Brain pericyte (primary cell): ENCODE measurements at regions not wholly inside any gene's neighbourhood (a gene's known extent, or its start where the extent isn't known, plus 50 kb on each side); places are given as distances from the start of the nearest gene placed in this dataset.

ENCODE experiments used
- DNase-seq: peaks from one replicate; pipeline ENCODE4 v3.0.0-alpha.2; 2012; ENCODE audit warnings: low read depth, low spot score

DNA sequence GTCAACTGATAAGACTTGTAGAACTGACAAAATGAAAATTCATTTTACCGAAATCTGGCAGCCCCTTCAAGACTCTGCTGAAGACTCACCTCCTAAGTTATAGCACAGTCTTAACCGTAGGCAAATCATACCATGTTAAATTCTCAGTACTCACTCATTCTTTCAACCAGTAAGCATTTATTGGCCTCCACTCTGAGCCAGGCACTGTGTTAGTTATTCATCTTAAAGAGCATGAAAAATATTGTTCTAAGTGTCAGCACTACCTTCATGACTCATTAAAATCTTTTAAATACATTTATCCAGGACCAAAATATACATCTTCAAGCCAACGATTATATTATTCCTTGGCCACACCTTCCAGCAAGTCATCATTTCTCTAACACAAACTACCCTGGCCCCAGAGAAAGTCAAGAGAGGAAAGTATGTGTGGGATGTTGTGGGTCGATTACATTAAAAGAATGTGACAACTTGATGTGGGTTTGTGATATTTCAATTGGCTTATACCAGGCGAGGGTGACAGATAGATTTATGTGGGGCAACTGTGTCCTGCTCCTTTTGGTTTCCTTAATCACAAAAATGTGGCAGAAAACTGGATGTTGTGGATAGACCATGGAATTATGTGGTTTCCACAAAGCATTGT, 55.0 kb downstream of the TMEM30B start:
- no peak for DNase-seq

DNA sequence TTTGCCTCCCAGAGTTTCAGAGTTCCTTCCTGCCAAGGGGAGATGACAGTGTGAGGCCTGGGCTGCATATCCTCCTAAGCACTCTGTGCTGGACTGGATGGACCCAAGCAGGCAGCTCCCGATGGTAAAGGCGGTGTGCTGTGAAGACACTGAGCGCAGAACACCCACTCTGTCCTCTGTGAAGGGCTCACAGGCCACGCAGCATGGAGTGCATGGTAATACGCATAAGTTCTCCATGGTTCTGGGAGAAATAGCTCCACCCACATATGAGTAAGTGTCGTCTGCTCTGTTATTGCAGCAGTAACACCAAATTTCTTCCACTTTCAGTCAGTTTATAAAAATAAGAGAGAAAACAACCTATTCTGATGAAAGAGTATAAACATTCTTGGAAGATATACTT, 55.8 kb downstream of the TMEM30B start:
- no peak for DNase-seq

DNA sequence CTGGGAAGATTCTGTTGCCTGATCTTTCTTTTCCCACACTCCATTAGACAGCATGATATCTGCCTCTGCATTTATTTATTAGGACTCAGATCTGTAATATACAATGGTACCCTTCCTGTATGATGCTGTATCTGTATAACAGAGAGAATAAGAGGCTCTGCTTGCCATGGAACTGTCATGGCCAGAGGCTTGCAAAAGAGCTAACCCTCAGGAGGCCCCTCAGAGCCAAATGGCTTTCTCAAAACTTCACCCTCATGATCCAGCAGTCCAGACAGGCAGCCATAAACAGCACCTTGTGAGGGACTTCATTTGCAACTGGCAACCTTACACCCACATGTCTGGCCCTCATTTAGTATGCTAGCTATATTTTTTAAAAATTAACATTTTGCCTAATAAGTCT, 57.6 kb downstream of the TMEM30B start:
- DNase-seq, result no peak

DNA sequence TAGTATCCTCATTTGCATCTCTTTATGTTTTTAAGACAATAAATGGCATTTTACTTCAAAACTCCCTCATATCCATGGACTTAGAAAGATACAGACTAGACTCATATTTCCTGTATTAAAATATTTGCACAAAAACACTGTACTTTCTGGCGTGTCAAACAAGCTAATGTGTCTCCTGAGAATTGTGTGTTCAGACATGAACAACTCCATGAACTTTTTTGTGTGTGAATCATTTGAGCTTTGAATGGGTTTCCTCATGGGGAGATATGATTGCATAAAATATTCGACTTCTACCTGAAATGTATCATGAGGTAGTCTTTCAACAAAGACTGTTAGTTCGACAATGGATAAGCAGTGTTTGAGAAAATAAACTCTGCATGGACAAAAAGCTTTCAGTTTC, 58.8 kb downstream of the TMEM30B start:
- no peak for DNase-seq

- DNase-seq, result no peak
Observed at GRCh38 chr14:61221906-61222305, 59.2 kb downstream of the TMEM30B start.

DNA sequence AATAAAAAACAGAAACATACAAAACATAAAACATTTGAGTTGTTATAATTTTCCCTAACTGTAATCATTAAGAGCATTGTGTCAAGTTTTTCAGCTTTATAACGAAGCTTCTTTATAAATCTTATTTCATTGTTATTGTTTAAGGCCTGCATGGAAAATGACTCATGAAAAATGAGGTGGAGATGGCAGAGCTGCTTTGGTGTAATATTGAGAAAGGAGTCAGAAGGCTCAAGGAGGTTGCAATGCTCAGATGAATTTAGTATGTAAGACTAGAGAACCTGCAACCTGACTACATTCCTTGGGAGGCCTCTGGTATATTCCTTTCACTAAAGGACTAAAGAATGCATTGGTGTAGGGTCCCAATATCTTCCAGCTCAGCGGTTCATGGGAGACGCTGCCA, 61.5 kb downstream of the TMEM30B start:
- no peak for DNase-seq

DNA sequence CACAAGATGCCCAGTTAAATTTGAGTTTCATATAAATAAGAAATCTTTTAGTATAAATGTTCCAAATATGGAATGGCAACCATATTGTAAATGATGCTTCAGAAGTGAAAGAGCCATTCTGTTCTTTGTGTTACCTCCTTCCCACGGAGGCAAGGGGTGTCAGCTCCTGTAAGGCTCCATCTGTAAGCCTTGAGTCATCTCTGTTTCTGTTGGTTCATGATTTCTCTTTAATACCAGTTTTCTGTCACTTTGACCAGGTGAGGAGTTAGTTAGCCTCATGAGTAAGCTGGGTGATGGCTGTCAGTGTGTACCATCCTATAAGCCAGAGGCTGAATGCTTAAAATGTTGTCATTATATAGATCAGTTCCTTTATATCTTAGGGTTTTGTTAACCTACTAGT, 61.9 kb downstream of the TMEM30B start:
- DNase-seq, result no peak

DNA sequence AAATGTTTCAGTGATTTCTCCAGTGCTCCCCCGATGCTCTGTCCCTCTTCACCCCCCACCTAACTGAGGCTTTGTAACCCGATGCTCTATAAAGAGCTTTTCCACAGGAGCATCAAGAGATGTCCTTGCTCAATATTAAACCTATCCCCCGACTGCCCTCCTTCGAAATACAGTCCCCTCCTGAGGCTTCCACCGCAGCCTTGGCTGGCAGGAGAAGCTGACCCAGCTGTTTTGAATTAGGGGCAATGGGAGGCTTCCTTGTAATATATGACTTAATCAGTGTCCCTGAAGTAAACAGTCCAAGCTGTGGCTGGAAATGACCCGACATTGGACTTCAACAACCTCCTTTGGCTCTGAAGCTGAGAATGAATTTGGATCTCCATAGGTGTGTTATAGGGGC, 62.4 kb downstream of the TMEM30B start:
- no peak for DNase-seq

DNA sequence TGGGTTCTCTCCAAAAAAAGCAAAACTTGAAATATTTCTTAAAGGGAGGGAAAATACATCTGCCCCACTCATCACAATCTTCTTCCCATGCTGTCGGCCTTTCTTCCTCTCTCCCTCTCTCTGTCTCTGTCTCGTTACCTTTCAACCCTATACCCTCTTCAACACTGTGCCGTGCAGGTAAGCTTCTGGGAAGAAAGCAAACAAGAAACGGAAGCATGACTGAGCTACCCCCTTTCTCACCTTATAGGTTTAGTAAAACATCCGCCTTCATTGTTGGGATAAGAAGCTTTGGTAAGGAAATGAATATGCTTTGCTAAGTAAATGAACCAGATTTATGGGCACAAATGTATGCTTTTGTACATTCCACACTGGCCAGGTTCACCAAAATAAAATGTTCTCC, 63.0 kb downstream of the TMEM30B start:
- DNase-seq, result no peak

GRCh38 chr14:61217516-61217915, 63.6 kb downstream of the TMEM30B start:
- no peak for DNase-seq

- no peak for DNase-seq
Observed at GRCh38 chr14:61215222-61216020, 65.7 kb downstream of the TMEM30B start.

DNA sequence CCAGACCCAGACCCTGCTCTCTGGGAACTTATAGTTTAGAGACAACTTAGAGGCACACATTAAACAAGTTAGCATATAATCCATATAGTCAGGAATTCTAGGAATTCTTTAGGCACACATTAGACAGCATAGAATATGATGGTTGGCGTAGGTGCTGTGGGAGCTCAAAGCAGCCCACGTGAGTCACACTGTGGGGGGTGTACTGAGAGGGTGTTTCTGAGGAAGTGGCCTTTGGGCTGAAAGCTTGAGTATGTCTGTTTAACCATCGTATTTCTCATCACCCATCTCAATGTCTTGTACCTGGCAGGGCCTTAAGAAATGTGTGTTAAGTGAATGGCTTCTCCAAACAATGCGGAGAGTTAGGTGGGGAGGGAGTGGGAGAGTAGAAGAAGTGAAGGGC, 67.2 kb downstream of the TMEM30B start:
- DNase-seq, result no peak

- no peak for DNase-seq
Observed at GRCh38 chr14:61213191-61213621, 67.9 kb downstream of the TMEM30B start.

DNA sequence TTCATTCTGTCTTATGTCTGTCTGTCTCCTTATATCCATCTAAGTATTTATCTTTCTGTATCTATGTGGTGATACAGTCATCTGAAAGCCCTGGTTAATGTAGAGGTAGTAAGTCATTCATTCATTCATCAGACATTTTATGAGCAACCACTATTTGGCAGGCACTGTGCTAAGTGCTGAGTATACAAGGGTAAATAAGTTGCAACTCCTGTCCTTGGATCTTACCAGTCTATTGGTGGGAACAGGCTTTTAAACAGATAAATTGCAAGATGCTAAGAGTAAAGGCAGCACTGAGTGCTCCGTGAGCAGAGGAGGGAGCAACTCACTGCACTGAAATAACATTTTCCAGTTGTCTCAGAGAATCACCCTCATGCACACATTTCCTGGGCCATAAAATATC, 68.6 kb downstream of the TMEM30B start:
- DNase-seq, result no peak

- DNase-seq, result no peak
Observed at GRCh38 chr14:61211476-61212255, 69.5 kb downstream of the TMEM30B start.

- no peak for DNase-seq
Observed at GRCh38 chr14:61203081-61203753, 77.9 kb downstream of the TMEM30B start.

- no peak for DNase-seq
Observed at GRCh38 chr14:61202124-61202523, 79.0 kb downstream of the TMEM30B start.

DNA sequence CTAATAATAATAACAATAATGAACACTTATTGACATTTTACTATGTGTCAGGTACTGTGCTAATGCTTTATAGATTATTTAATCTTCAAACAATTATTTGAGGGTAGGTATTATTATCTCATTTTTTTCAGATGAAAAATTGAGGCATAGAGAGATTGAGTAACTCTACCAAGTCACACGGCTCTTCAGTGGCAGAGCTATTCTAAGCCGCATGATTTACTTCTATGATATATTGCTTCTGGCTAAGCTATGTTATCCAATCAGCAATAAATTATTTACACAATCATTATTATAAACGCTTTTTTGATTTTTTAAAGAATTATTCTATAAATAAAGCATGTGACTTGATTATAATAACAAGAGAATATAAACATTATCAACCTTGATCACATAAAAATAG, 80.0 kb downstream of the TMEM30B start:
- no peak for DNase-seq

- DNase-seq, result no peak
Observed at GRCh38 chr14:61197416-61197815, 83.7 kb downstream of the TMEM30B start.

- DNase-seq, result no peak
Observed at GRCh38 chr14:61196792-61197191, 84.3 kb downstream of the TMEM30B start.

DNA sequence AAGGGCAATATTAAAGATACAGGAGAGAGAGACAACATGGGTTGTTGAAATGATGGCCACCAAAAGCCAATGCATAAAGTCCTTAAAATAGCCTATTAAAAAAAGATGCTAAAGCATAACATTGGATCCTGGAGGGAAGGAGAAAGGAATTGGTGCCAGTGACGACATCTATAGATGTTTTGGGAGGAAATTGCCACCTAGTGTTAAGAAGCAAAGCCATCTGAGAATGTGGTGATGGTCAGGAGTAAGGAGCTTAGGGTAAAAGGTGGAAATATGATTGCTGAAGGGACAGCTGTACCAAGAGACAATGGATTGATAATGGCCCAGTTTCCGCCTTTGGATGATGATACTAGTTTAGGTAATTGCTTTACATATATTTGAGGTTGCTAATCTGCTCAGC, 85.1 kb downstream of the TMEM30B start:
- no peak for DNase-seq

GRCh38 chr14:61193476-61193875, 87.7 kb downstream of the TMEM30B start:
- DNase-seq, result no peak
